Right lobe of liver (tissue), 4 donors: ENCODE measurements at regions not wholly inside any gene's neighbourhood (a gene's known extent, or its start where the extent isn't known, plus 50 kb on each side); places are given as distances from the start of the nearest gene placed in this dataset.

ENCODE experiments used
- POLR2A ChIP-seq: fragments of 450-650 bp; IDR thresholded peaks from one replicate; pipeline ENCODE4 v1.6.1; 2017; ENCODE audit warnings: antibody characterized with exemption, mild to moderate bottlenecking
- TF ChIP-seq, protein P1 (sequence below), 4 donors: fragments of 200-600 bp in 3 of 4; fragments of 450-650 bp in 1 of 4; IDR thresholded peaks; one replicate each; pipeline versions ENCODE4 v1.5.1 to v1.8.0; 2016 to 2022; ENCODE audit warnings: antibody characterized with exemption in 4 of 4, mild to moderate bottlenecking in 2 of 4
- donor health status: DM: no; HTN: no; CAD: no.
- donor health status: DM: no; HTN: no; CAD: no.
- donor health status: DM: no; HTN: yes; CAD: no.

DNA sequence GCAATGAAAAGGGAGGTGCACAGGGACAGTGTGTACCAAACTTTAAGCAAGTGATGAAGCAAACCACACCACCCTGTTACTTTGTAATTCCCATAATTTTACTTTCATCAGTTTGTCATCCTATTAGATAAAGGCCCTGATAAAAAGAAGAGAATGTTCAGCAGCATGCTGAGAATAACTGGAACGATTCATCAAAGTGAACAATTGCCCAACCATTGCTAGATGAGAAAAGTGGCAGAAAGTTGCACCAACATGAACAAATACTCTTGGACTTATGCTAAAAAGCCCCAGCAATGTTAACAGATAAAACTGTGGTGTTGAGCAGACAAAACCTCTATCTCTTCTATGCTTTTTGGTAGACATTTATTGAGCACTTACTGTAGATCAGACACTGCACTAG lies 75.5 kb upstream of the PCGF5 start:
- no peak for TF ChIP-seq POLR2A
- TF ChIP-seq, protein P1, sequence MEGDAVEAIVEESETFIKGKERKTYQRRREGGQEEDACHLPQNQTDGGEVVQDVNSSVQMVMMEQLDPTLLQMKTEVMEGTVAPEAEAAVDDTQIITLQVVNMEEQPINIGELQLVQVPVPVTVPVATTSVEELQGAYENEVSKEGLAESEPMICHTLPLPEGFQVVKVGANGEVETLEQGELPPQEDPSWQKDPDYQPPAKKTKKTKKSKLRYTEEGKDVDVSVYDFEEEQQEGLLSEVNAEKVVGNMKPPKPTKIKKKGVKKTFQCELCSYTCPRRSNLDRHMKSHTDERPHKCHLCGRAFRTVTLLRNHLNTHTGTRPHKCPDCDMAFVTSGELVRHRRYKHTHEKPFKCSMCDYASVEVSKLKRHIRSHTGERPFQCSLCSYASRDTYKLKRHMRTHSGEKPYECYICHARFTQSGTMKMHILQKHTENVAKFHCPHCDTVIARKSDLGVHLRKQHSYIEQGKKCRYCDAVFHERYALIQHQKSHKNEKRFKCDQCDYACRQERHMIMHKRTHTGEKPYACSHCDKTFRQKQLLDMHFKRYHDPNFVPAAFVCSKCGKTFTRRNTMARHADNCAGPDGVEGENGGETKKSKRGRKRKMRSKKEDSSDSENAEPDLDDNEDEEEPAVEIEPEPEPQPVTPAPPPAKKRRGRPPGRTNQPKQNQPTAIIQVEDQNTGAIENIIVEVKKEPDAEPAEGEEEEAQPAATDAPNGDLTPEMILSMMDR (IDR thresholded peaks at IDR 0.05): no peak
